GM13976 (cell line): ENCODE measurements at regions not wholly inside any gene's neighbourhood (a gene's known extent, or its start where the extent isn't known, plus 50 kb on each side); places are given as distances from the start of the nearest gene placed in this dataset.

Experiments used
- DNase-seq: peaks from one replicate; pipeline ENCODE4 v3.0.0; 2012; ENCODE audit warnings: low spot score
- CTCF ChIP-seq: IDR thresholded peaks from 2 replicates; pipeline ENCODE4 v1.5.1; 2012; ENCODE audit warnings: borderline replicate concordance, mild to moderate bottlenecking; ENCODE audit not compliant: insufficient read depth; ENCODE audit errors: extremely low read depth, missing control alignments, control extremely low read depth
- in situ Hi-C: fragments of 300-500 bp; cut with MboI; formaldehyde crosslinking; loops from one replicate; pipeline ENCODE4 v1.12.0; 2022; ENCODE audit warnings: low sequenced_read_pairs, mixed read lengths, inconsistent platforms; ENCODE audit not compliant: unreplicated experiment

- TF ChIP-seq CTCF: no peak
- in situ Hi-C loops: no loop called here
- DNase-seq: no peak
These were observed 445.2 kb upstream of the MIR17HG start for GRCh38 chr13:90902255-90902654.

- TF ChIP-seq CTCF: no peak
These were observed 440.9 kb upstream of the MIR17HG start for GRCh38 chr13:90906554-90906953.

DNA sequence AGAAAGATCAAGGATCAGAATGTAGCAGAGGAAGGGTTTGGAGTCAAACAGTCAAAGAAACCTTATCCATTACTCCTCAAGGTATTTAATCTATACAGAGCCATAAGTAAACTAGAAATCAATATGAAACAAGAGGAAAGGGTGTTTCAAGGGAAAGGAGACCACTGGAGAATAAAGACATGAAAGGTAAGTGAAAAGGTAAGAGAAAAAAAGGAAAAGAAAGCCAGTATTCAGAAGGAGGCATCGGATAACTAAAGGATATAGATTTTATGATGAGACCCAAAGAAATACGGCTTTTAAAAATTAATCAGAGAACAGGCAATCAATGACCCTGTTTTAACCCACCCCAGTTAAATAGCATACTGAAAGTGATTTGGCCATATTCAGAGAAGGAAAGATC is 438.7 kb upstream of the MIR17HG start:
- TF ChIP-seq CTCF: no peak
- DNase-seq: no peak
- in situ Hi-C loops: no loop called here

More at GRCh38 chr13:90906554-90906953, 440.9 kb upstream of the MIR17HG start:
- in situ Hi-C loops: no loop called here
- DNase-seq: no peak

GRCh38 chr13:90910018-90910639 is 437.4 kb upstream of the MIR17HG start:
- in situ Hi-C loops: no loop called here
- no peak for TF ChIP-seq CTCF

DNA sequence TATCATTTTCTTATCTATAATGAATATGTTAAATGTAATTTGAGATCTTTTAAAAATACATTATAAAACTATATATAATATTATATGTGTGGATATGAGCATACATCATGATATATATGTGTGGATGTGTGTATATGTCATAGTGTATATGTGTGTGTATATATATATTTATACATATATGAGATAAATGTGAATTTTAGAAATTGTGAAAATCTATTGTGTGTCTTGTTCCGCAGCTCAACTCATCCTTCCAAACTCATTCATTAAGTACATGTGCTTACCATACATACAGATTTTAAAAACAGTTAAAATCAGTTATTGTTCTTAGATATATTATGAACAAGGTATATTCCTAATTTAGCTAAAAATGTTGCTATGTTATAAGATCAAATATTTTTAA is 435.2 kb upstream of the MIR17HG start:
- no peak for DNase-seq
- TF ChIP-seq CTCF: no peak
- in situ Hi-C loops: no loop called here

More at GRCh38 chr13:90910018-90910639, 437.4 kb upstream of the MIR17HG start:
- no peak for DNase-seq

GRCh38 chr13:90918536-90918935 is 429.0 kb upstream of the MIR17HG start:
- in situ Hi-C loops: no loop called here
- no peak for DNase-seq
- TF ChIP-seq CTCF: no peak
